HepG2 (cell line): ENCODE measurements at regions not wholly inside any gene's neighbourhood (a gene's known extent, or its start where the extent isn't known, plus 50 kb on each side); places are given as distances from the start of the nearest gene placed in this dataset.

Experiments
- PHF5A ChIP-seq: IDR thresholded peaks from one replicate; pipeline ENCODE4 v1.6.1; 2018; ENCODE audit warnings: low read depth, missing genetic modification reagents; ENCODE audit not compliant: unreplicated experiment
- ZBTB20 ChIP-seq: sonication (generic); formaldehyde crosslinking; IDR thresholded peaks from 2 replicates; pipeline ENCODE4 v1.8.1; 2023; ENCODE audit warnings: missing genetic modification reagents, low read depth, mild to moderate bottlenecking, borderline replicate concordance
- ZNF335 ChIP-seq: sonication (generic); formaldehyde crosslinking; IDR thresholded peaks from 2 replicates; pipeline ENCODE4 v1.4.0; 2020; ENCODE audit warnings: missing genetic modification reagents
- ZNF776 ChIP-seq: sonication (generic); formaldehyde crosslinking; IDR thresholded peaks from 2 replicates; pipeline ENCODE4 v1.4.0; 2020; ENCODE audit warnings: mild to moderate bottlenecking, missing genetic modification reagents
- TF ChIP-seq, protein P1 (sequence below): sonication (generic); formaldehyde crosslinking; IDR thresholded peaks from 2 replicates; pipeline ENCODE4 v1.4.0; 2020; ENCODE audit warnings: missing genetic modification reagents, mild to moderate bottlenecking, borderline replicate concordance
- TF ChIP-seq, protein P2 (sequence below): sonication (generic); formaldehyde crosslinking; IDR thresholded peaks from 2 replicates; pipeline ENCODE4 v1.5.0; 2020; ENCODE audit warnings: mild to moderate bottlenecking, missing genetic modification reagents, borderline replicate concordance
- TF ChIP-seq, protein P3 (sequence below): IDR thresholded peaks from 2 replicates; pipeline ENCODE4 v1.6.1; 2012; ENCODE audit warnings: low read length, improper control_type of control experiment

DNA sequence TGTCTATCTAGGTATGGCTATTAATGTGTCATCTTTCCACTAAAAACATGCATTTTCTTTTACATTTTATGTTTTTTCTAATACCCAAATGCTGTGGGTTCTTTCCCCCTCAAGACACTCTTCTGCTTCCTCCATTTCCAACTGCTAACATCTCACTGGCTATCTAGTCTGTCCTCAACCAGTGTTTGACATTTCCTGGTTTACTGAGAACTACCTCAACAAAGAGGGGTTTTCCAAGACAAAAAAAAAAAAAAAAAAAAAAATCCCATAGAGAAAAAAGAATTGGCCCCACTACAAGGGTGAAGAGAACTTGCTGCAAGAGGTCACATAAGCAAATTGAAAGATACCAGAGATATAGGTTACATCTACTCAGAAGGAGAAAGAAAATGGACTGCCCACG lies 359.7 kb downstream of the CRPPA start (continued):
- TF ChIP-seq, protein P1, sequence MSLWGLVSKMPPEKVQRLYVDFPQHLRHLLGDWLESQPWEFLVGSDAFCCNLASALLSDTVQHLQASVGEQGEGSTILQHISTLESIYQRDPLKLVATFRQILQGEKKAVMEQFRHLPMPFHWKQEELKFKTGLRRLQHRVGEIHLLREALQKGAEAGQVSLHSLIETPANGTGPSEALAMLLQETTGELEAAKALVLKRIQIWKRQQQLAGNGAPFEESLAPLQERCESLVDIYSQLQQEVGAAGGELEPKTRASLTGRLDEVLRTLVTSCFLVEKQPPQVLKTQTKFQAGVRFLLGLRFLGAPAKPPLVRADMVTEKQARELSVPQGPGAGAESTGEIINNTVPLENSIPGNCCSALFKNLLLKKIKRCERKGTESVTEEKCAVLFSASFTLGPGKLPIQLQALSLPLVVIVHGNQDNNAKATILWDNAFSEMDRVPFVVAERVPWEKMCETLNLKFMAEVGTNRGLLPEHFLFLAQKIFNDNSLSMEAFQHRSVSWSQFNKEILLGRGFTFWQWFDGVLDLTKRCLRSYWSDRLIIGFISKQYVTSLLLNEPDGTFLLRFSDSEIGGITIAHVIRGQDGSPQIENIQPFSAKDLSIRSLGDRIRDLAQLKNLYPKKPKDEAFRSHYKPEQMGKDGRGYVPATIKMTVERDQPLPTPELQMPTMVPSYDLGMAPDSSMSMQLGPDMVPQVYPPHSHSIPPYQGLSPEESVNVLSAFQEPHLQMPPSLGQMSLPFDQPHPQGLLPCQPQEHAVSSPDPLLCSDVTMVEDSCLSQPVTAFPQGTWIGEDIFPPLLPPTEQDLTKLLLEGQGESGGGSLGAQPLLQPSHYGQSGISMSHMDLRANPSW = no peak
- TF ChIP-seq ZBTB20 (no peak), PHF5A (CRISPR knock-in tag) (no peak), ZNF335 (no peak), ZNF776 (no peak)
- TF ChIP-seq, protein P2, sequence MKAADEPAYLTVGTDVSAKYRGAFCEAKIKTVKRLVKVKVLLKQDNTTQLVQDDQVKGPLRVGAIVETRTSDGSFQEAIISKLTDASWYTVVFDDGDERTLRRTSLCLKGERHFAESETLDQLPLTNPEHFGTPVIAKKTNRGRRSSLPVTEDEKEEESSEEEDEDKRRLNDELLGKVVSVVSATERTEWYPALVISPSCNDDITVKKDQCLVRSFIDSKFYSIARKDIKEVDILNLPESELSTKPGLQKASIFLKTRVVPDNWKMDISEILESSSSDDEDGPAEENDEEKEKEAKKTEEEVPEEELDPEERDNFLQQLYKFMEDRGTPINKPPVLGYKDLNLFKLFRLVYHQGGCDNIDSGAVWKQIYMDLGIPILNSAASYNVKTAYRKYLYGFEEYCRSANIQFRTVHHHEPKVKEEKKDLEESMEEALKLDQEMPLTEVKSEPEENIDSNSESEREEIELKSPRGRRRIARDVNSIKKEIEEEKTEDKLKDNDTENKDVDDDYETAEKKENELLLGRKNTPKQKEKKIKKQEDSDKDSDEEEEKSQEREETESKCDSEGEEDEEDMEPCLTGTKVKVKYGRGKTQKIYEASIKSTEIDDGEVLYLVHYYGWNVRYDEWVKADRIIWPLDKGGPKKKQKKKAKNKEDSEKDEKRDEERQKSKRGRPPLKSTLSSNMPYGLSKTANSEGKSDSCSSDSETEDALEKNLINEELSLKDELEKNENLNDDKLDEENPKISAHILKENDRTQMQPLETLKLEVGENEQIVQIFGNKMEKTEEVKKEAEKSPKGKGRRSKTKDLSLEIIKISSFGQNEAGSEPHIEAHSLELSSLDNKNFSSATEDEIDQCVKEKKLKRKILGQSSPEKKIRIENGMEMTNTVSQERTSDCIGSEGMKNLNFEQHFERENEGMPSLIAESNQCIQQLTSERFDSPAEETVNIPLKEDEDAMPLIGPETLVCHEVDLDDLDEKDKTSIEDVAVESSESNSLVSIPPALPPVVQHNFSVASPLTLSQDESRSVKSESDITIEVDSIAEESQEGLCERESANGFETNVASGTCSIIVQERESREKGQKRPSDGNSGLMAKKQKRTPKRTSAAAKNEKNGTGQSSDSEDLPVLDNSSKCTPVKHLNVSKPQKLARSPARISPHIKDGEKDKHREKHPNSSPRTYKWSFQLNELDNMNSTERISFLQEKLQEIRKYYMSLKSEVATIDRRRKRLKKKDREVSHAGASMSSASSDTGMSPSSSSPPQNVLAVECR (CRISPR knock-in tag) = no peak
- TF ChIP-seq, protein P3, sequence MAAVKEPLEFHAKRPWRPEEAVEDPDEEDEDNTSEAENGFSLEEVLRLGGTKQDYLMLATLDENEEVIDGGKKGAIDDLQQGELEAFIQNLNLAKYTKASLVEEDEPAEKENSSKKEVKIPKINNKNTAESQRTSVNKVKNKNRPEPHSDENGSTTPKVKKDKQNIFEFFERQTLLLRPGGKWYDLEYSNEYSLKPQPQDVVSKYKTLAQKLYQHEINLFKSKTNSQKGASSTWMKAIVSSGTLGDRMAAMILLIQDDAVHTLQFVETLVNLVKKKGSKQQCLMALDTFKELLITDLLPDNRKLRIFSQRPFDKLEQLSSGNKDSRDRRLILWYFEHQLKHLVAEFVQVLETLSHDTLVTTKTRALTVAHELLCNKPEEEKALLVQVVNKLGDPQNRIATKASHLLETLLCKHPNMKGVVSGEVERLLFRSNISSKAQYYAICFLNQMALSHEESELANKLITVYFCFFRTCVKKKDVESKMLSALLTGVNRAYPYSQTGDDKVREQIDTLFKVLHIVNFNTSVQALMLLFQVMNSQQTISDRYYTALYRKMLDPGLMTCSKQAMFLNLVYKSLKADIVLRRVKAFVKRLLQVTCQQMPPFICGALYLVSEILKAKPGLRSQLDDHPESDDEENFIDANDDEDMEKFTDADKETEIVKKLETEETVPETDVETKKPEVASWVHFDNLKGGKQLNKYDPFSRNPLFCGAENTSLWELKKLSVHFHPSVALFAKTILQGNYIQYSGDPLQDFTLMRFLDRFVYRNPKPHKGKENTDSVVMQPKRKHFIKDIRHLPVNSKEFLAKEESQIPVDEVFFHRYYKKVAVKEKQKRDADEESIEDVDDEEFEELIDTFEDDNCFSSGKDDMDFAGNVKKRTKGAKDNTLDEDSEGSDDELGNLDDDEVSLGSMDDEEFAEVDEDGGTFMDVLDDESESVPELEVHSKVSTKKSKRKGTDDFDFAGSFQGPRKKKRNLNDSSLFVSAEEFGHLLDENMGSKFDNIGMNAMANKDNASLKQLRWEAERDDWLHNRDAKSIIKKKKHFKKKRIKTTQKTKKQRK = no peak
